ENCODE measurements at regions not wholly inside any gene's neighbourhood (a gene's known extent, or its start where the extent isn't known, plus 50 kb on each side); places are given as distances from the start of the nearest gene placed in this dataset.

GRCh38 chrX:21174439-21174838 is 199.8 kb upstream of the CNKSR2 start:
- no peak for TF ChIP-seq CTCF (IDR thresholded peaks at IDR 0.05)
- TF ChIP-seq POLR2AphosphoS5 (IDR thresholded peaks at IDR 0.05), result no peak
- no peak for TF ChIP-seq POLR2A (IDR thresholded peaks at IDR 0.05)
- no peak for TF ChIP-seq EP300 (IDR thresholded peaks at IDR 0.05)
